Tibial nerve (tissue), 3 donors: ENCODE measurements at regions not wholly inside any gene's neighbourhood (a gene's known extent, or its start where the extent isn't known, plus 50 kb on each side); places are given as distances from the start of the nearest gene placed in this dataset.

Experiments
- CTCF ChIP-seq, 5 experiments: fragments of 200-600 bp in 3 of 5; fragments of 450-650 bp in 2 of 5; sonication (generic) in 3 of 5; IDR thresholded peaks; one replicate each; pipeline ENCODE4 v1.5.1; 2016 to 2019; ENCODE audit warnings: antibody characterized with exemption in 5 of 5, mild to moderate bottlenecking in 3 of 5, moderate library complexity in 2 of 5
- POLR2A ChIP-seq, 2 donors: fragments of 450-650 bp; IDR thresholded peaks; one replicate each; pipeline ENCODE4 v1.6.1; 2017; ENCODE audit warnings: antibody characterized with exemption in 2 of 2, mild to moderate bottlenecking in 2 of 2, moderate library complexity in 2 of 2

- TF ChIP-seq POLR2A (IDR thresholded peaks at IDR 0.05) = no peak
- TF ChIP-seq CTCF (IDR thresholded peaks at IDR 0.05) = no peak
These were observed 52.6 kb upstream of the USP3 start for GRCh38 chr15:63451671-63452315.
